C4-2B (cell line): ENCODE measurements at regions not wholly inside any gene's neighbourhood (a gene's known extent, or its start where the extent isn't known, plus 50 kb on each side); places are given as distances from the start of the nearest gene placed in this dataset.
A peak's percentile ranks its signal among the peaks of the same experiment; 100 is the strongest.

Experiments used
- H3K27ac ChIP-seq: fragments of 450-650 bp; 2 replicates; pipeline ENCODE4 v1.5.1; 2017
- ZFX ChIP-seq: fragments of 450-650 bp; IDR thresholded peaks from 2 replicates; pipeline ENCODE4 v1.6.1; 2017
- TF ChIP-seq, protein P1 (sequence below): fragments of 450-650 bp; conservative IDR thresholded peaks from 2 replicates; pipeline ENCODE4 v1.5.1; 2017; ENCODE audit warnings: mild to moderate bottlenecking

DNA sequence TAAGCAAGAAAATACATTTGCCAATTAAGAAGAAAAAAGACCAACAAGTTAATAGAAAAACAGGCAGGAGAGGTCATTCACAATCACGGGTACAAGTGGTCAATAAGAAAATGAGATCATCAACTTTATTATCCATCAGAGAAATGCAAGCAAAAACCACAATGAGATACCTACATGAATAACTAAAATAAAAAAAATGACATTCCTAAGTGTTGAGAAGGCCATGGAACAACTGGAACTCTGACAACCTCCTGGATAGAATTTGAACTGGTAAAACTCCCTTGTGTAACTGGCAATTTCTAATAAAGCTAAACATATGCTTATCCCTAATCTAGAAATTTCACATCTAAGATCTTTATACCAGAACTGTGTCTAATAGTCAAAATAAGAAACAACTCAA is 135.4 kb upstream of the BACE2 start:
- TF ChIP-seq, protein P1, sequence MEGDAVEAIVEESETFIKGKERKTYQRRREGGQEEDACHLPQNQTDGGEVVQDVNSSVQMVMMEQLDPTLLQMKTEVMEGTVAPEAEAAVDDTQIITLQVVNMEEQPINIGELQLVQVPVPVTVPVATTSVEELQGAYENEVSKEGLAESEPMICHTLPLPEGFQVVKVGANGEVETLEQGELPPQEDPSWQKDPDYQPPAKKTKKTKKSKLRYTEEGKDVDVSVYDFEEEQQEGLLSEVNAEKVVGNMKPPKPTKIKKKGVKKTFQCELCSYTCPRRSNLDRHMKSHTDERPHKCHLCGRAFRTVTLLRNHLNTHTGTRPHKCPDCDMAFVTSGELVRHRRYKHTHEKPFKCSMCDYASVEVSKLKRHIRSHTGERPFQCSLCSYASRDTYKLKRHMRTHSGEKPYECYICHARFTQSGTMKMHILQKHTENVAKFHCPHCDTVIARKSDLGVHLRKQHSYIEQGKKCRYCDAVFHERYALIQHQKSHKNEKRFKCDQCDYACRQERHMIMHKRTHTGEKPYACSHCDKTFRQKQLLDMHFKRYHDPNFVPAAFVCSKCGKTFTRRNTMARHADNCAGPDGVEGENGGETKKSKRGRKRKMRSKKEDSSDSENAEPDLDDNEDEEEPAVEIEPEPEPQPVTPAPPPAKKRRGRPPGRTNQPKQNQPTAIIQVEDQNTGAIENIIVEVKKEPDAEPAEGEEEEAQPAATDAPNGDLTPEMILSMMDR = no peak
- no peak for TF ChIP-seq ZFX
- no peak overlapping the region for H3K27ac ChIP-seq

- TF ChIP-seq, protein P1 = no peak
- no peak for TF ChIP-seq ZFX
- no peak overlapping the region for H3K27ac ChIP-seq
Measured at GRCh38 chr21:41037212-41037611, 130.7 kb upstream of the BACE2 start.

DNA sequence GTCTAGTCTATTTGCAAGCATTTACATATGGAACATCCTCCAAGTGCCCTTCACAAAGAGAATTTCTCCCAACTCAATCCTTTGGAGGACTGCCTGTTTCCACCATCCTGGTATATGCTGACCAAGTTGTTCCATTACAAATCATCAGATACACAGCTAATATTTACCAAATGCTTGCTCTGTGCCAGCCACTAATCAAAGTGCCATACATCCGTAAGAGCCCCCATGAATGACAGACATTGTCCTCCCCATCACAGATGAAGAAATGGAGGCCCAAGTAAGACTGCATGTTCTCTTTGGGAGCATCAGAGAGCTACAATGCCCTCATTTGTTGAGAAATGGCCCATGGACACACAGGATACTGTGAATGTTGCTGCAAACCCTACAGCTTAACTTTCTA is 130.0 kb upstream of the BACE2 start:
- no peak for TF ChIP-seq ZFX
- TF ChIP-seq, protein P1 = no peak

GRCh38 chr21:41043014-41043413 is 124.9 kb upstream of the BACE2 start:
- H3K27ac ChIP-seq = no peak overlapping the region
- TF ChIP-seq, protein P1 = peak; percentile 47
- no peak for TF ChIP-seq ZFX

More for the DNA sequence above, 130.0 kb upstream of the BACE2 start:
- no peak overlapping the region for H3K27ac ChIP-seq

DNA sequence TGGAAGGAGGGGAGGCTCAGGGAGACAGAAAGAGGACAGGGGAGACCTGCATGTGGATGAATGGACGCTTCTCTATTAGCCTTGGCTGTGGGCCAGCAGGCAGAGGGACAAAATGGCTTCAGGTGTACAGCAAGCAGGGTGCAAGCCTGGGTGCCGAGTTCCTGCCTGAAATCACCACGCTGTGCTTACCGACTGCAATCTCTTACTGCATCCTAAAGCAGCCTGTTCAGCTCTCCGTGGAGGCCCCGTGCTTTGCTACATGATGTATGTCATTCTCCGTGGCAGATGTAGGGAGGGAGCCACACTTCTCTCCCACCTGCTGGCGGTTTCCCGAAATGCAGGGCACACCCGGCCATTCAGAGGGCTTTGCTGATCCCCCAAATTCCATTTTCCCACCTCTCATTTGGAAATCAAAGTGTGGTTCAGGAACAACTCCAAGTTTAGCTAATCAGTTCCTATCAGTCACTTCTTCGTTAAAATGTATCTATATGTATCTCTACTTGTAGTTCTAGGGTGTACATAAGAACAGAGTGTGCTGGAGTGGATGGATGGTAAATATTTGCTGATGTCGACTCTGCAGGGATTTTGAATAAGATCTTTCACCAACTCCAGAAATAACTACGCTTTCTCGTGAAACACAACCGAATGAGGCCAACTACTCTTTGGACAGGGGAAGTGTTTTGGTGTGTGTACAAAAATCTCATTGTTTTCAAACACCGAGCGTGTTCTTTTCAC is 122.3 kb upstream of the BACE2 start:
- H3K27ac ChIP-seq = peak overlapping the region; percentile 85
- TF ChIP-seq ZFX = no peak
- TF ChIP-seq, protein P1 = peak; percentile 48

- H3K27ac ChIP-seq = no peak overlapping the region
- no peak for TF ChIP-seq ZFX
- TF ChIP-seq, protein P1 = no peak
Measured at GRCh38 chr21:41048145-41048544, 119.8 kb upstream of the BACE2 start.

DNA sequence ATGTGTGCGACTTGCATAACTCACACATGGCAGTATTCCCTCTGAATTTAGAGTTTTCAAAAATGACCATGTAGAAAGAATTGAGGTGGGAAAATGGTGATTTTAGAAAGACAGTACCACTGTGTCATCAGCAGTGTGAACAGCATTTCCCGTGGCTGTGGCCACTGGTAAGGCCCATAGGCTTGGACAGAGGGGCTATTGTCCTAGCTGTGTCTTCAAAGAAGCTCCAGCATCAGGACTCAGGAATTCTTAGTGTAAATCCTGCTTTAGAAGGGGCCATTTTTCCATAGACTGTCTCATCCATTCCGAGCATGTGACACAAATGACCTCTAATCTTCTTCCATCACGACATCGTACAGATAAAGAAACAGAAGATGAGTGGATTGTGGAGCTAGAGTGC is 119.3 kb upstream of the BACE2 start:
- H3K27ac ChIP-seq = no peak overlapping the region; the same call in 1 of the 2 replicates
- TF ChIP-seq, protein P1 = no peak
- no peak for TF ChIP-seq ZFX
